SU-DHL-6 (cell line): ENCODE measurements at regions not wholly inside any gene's neighbourhood (a gene's known extent, or its start where the extent isn't known, plus 50 kb on each side); places are given as distances from the start of the nearest gene placed in this dataset.

Experiments
- H2AFZ ChIP-seq: fragments of 200-600 bp; sonication (generic); 2 replicates; pipeline ENCODE4 v1.6.1; 2014; ENCODE audit warnings: low read depth, mild to moderate bottlenecking, moderate library complexity, mixed read lengths, antibody characterized with exemption, low read length; ENCODE audit not compliant: severe bottlenecking
- H3F3A ChIP-seq: fragments of 200-600 bp; shearing (Covaris generic); 2 replicates; pipeline ENCODE4 v1.6.0; 2016; ENCODE audit warnings: antibody characterized with exemption, mild to moderate bottlenecking; ENCODE audit not compliant: insufficient read depth
- H3K27ac ChIP-seq: fragments of 200-600 bp; sonication (generic); 2 replicates; pipeline ENCODE4 v1.5.1; 2016; ENCODE audit warnings: low read depth, mild to moderate bottlenecking, low read length, moderate library complexity, mixed read lengths
- H3K27me3 ChIP-seq: fragments of 200-600 bp; sonication (generic), shearing (Covaris generic); 2 replicates; pipeline ENCODE4 v1.6.0; 2014; ENCODE audit warnings: mild to moderate bottlenecking, low read length
- H3K36me3 ChIP-seq: fragments of 200-600 bp; sonication (generic); 2 replicates; pipeline ENCODE4 v1.6.1; 2014; ENCODE audit warnings: mild to moderate bottlenecking, low read length, mixed read lengths
- H3K4me2 ChIP-seq: fragments of 300-600, 200-600 bp; shearing (Covaris generic), sonication (generic); 2 replicates; pipeline ENCODE4 v1.6.0; 2014; ENCODE audit warnings: low read length, low read depth, mild to moderate bottlenecking; ENCODE audit not compliant: poor library complexity, severe bottlenecking
- H3K4me3 ChIP-seq: fragments of 200-600 bp; sonication (generic); 2 replicates; pipeline ENCODE4 v1.5.1; 2014; ENCODE audit warnings: antibody characterized with exemption, low read length, mild to moderate bottlenecking, mixed read lengths; ENCODE audit not compliant: insufficient read depth, poor library complexity, severe bottlenecking
- H3K79me2 ChIP-seq: fragments of 200-600 bp; sonication (generic); 2 replicates; pipeline ENCODE4 v1.6.1; 2014; ENCODE audit warnings: mild to moderate bottlenecking, low read length, moderate library complexity; ENCODE audit not compliant: insufficient read depth
- H3K9ac ChIP-seq: fragments of 200-600 bp; sonication (generic); 2 replicates; pipeline ENCODE4 v1.7.0; 2014; ENCODE audit warnings: mild to moderate bottlenecking, low read length
- H3K9me2 ChIP-seq: fragments of 200-600 bp; sonication (generic); replicated peaks from 2 replicates; pipeline ENCODE4 v1.6.1; 2014; ENCODE audit warnings: low read length; ENCODE audit not compliant: insufficient read depth
- H3K9me3 ChIP-seq: fragments of 200-600 bp; sonication (generic); 2 replicates; pipeline ENCODE4 v1.6.1; 2014; ENCODE audit warnings: low read length, mixed read lengths; ENCODE audit not compliant: insufficient read depth
- H4K20me1 ChIP-seq: fragments of 200-600 bp; sonication (generic); 2 replicates; pipeline ENCODE4 v1.6.1; 2014; ENCODE audit warnings: low read depth, mild to moderate bottlenecking, antibody characterized with exemption, low read length, moderate library complexity, mixed read lengths
- EZH2phosphoT487 ChIP-seq: fragments of 200-600 bp; sonication (generic), shearing (Covaris generic); conservative IDR thresholded peaks from 2 replicates; pipeline ENCODE4 v1.6.1; 2018; ENCODE audit warnings: mild to moderate bottlenecking, antibody characterized with exemption, low read length, moderate library complexity, mixed read lengths
- TF ChIP-seq, protein P1 (sequence below): fragments of 200-600 bp; sonication (generic); IDR thresholded peaks from one replicate; pipeline ENCODE4 v1.5.1; 2017; ENCODE audit warnings: antibody characterized with exemption, mild to moderate bottlenecking, low read length, moderate library complexity; ENCODE audit not compliant: insufficient read depth, poor library complexity, severe bottlenecking

DNA sequence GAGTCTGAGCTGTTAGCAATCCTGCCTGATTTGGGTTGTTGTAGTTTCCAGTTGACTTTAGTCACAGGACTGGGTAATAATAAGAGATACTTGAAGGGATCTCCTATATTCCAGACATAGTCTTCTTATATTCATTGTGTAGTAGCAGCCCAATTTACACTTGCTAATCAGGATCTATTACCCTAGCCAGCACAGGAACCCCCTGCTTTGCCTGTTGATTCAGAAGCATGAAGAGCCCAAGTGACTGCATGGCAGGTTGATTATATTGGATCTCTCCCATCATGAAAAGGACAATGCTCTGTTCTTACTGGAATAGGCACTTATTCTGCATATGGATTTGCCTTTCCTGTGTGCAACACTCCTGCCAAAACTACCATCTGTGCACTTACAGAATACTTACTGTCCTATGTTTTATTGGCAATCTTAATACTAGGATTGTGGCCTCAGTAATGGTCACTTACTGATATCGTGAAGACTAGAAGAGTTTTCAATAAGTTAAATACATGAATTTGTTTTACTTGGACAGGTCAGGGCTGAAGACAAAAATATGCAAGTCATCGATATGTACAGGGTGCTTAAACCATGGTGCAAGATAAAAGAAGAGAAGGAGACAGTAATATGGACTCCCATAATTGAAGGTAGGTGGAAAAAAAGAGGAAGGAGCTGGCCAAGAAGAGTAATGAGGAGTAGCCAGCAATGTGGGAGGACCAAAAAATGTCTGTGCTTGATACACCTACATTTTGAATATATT is 304.1 kb downstream of the MCTP2 start:
- H3K27ac ChIP-seq = no peak overlapping the region
- H3K9me2 ChIP-seq = no peaks in the 10 kb centered on the region
- H3K27me3 ChIP-seq = no peaks in the 10 kb centered on the region
- H3K36me3 ChIP-seq = no peaks in the 10 kb centered on the region
- H3K4me3 ChIP-seq = no peak overlapping the region
- TF ChIP-seq, protein P1, sequence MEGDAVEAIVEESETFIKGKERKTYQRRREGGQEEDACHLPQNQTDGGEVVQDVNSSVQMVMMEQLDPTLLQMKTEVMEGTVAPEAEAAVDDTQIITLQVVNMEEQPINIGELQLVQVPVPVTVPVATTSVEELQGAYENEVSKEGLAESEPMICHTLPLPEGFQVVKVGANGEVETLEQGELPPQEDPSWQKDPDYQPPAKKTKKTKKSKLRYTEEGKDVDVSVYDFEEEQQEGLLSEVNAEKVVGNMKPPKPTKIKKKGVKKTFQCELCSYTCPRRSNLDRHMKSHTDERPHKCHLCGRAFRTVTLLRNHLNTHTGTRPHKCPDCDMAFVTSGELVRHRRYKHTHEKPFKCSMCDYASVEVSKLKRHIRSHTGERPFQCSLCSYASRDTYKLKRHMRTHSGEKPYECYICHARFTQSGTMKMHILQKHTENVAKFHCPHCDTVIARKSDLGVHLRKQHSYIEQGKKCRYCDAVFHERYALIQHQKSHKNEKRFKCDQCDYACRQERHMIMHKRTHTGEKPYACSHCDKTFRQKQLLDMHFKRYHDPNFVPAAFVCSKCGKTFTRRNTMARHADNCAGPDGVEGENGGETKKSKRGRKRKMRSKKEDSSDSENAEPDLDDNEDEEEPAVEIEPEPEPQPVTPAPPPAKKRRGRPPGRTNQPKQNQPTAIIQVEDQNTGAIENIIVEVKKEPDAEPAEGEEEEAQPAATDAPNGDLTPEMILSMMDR = no peak
- TF ChIP-seq EZH2phosphoT487 = no peak
- H4K20me1 ChIP-seq = no peaks in the 10 kb centered on the region
- no peaks in the 10 kb centered on the region for H3K9me3 ChIP-seq
- H2AFZ ChIP-seq = no peak overlapping the region
- H3K4me2 ChIP-seq = no peak overlapping the region
- H3K79me2 ChIP-seq = no peaks in the 10 kb centered on the region
- no peak overlapping the region for H3K9ac ChIP-seq
- no peaks in the 10 kb centered on the region for H3F3A ChIP-seq

DNA sequence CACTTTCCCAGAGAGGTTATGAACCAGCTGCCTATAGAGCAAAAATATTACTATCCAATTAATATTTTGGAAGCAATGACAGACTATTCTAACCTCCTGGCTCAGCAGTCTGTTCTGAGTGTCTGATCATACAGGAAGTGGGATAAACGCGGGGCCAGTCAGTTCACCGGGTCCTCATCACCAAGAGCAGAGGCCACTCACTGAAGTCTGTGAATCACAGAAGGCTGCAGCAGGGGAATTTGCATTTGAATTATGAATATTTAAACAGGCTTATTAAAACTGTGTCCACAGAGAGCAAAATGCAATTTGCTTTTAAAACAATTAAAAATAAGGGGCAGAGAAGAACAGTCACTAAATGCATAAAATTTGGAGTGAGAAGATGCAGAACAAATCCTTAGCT is 305.2 kb downstream of the MCTP2 start:
- no peak overlapping the region for H2AFZ ChIP-seq
- no peaks in the 10 kb centered on the region for H3K36me3 ChIP-seq
- H3K9me2 ChIP-seq = no peaks in the 10 kb centered on the region
- H3K4me3 ChIP-seq = no peak overlapping the region
- H4K20me1 ChIP-seq = no peaks in the 10 kb centered on the region
- no peak overlapping the region for H3K9ac ChIP-seq
- no peaks in the 10 kb centered on the region for H3K27me3 ChIP-seq
- no peaks in the 10 kb centered on the region for H3K9me3 ChIP-seq
- no peaks in the 10 kb centered on the region for H3F3A ChIP-seq
- H3K27ac ChIP-seq = no peak overlapping the region
- no peaks in the 10 kb centered on the region for H3K79me2 ChIP-seq
- TF ChIP-seq, protein P1 = no peak
- no peak for TF ChIP-seq EZH2phosphoT487
- no peak overlapping the region for H3K4me2 ChIP-seq

DNA sequence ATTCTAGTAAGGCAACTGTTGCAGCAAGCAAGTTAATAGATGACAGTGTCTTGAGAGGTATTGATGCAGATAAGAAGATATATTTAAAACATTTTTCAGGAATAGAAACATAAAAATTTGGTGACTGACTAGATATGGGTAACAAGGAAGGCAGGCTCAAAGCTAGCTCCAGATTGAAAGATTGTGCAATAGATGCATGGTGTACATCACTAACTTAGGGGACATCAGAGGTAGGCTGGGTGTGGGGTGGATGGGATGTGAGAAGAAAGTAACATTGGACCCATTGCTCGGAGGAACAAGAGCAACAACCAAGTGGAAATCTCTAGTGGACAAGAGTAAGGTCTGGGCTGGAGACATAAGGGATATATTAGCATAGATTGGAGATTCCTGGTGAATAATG is 306.9 kb downstream of the MCTP2 start:
- H2AFZ ChIP-seq = no peak overlapping the region
- no peaks in the 10 kb centered on the region for H4K20me1 ChIP-seq
- no peaks in the 10 kb centered on the region for H3F3A ChIP-seq
- H3K27me3 ChIP-seq = no peaks in the 10 kb centered on the region
- no peak overlapping the region for H3K4me3 ChIP-seq
- H3K9me3 ChIP-seq = no peaks in the 10 kb centered on the region
- H3K9ac ChIP-seq = no peak overlapping the region
- TF ChIP-seq, protein P1 = no peak
- TF ChIP-seq EZH2phosphoT487 = no peak
- no peaks in the 10 kb centered on the region for H3K79me2 ChIP-seq
- H3K27ac ChIP-seq = no peak overlapping the region
- H3K9me2 ChIP-seq = no peaks in the 10 kb centered on the region
- no peaks in the 10 kb centered on the region for H3K36me3 ChIP-seq
- H3K4me2 ChIP-seq = no peak overlapping the region
